DMS153 (cell line): ENCODE measurements at regions not wholly inside any gene's neighbourhood (a gene's known extent, or its start where the extent isn't known, plus 50 kb on each side); places are given as distances from the start of the nearest gene placed in this dataset.

Experiments
- DNase-seq: peaks from one replicate; lab custom pipeline; 2025; lab: John Stamatoyannopoulos, UW

GRCh38 chr10:71145352-71145945, 66.9 kb upstream of the UNC5B start:
- DNase-seq: no peak

DNA sequence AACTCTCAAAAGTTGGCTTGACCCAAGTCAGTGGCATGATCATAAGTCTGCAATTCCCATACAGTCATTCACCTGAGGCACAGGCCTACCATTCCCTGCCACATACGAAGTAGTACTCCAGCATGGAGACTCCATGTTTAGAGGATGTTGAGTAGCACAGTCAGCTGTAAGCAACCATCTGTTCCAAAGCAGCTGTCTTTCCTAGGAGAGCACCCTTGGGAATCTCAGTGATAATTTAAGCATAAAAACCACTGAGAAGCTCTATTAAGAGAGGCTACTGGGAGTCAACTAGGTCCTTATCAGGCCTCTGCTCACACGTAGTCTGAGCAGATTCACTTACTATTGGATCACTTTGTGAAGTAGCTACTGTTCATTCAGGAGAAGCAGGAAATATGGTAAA, 61.6 kb upstream of the UNC5B start:
- DNase-seq: no peak

DNA sequence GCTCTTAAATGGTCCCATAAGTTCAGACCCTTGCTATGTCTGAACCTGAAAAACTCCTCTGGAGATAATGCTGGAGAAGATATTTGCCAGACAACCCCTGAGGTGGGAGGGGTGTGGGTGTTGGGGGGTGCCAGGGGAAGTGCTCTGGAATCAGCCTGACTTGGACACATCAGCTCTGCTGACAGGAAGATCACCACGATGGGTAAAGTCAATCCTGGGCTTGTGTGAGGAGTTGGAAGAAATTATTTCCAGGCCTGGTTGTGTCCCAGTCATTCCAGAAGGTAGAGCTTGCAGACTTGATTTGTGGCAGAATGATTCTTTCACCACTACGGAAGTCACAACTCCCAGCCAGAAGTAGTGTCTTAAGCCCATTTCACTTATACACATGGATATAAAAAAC, 60.3 kb upstream of the UNC5B start:
- DNase-seq: no peak

DNA sequence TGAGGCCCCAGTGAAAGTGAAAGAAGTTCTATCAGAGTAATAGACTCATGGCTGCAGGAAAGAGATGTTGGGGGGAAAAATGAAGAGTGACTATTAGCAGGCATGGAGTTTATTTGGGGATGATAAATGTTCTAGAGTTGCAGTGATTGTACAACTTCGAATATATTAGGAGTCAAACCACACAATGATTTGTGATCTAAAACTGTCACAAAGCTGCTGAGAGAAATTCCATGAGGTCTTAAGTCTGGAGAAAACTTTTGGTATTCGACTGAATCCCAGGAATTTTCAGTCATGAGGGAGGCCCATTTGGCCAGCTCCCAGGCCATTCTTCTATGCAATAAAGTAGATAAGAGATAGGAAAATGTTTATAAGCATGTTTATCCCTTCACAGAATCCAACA, 55.9 kb upstream of the UNC5B start:
- no peak for DNase-seq

DNA sequence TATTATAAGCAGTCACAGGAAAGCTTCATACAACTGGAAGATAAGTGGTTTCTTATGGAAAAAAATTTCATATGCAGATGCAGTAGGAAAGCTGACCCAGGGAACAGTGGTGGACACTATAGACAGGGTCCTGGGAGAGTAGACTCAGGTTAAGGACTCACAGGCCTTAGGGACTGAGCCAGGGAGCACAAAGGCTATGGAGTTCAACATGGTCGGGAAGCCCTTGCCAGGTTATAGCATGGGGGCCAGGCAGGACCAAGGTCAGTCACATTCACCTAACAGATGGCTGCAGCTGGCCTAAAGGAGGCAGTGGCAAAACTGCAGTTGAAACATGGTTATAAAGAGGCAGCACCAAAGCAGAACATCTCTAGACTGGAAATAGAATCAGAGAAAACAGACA, 54.9 kb upstream of the UNC5B start:
- DNase-seq: no peak

DNA sequence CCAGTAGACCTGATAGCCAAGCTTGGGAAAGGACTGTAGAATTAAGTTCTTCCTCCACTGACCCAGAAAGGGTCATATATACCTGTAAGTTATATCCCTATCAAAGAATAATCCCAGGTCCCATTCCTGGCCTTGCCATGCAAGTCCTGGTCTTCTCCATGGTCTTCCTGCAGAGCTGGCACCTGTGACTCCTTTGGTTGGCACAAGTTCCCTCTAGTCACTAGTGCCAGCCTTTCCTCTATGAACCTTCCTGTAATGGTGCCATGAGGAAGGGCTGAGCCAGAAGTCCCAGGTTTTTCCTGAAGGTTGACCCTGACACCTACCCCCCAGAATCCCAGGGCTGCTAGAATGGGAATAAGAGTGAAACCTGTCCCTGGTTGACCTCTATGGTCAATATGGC, 54.1 kb upstream of the UNC5B start:
- no peak for DNase-seq

- DNase-seq: no peak
These were observed 53.5 kb upstream of the UNC5B start for GRCh38 chr10:71158902-71159301.

- no peak for DNase-seq
These were observed 52.5 kb upstream of the UNC5B start for GRCh38 chr10:71159892-71160291.

GRCh38 chr10:71161425-71161824, 50.9 kb upstream of the UNC5B start:
- DNase-seq: peak; percentile 18
